ENCODE measurements at regions not wholly inside any gene's neighbourhood (a gene's known extent, or its start where the extent isn't known, plus 50 kb on each side); places are given as distances from the start of the nearest gene placed in this dataset.

DNA sequence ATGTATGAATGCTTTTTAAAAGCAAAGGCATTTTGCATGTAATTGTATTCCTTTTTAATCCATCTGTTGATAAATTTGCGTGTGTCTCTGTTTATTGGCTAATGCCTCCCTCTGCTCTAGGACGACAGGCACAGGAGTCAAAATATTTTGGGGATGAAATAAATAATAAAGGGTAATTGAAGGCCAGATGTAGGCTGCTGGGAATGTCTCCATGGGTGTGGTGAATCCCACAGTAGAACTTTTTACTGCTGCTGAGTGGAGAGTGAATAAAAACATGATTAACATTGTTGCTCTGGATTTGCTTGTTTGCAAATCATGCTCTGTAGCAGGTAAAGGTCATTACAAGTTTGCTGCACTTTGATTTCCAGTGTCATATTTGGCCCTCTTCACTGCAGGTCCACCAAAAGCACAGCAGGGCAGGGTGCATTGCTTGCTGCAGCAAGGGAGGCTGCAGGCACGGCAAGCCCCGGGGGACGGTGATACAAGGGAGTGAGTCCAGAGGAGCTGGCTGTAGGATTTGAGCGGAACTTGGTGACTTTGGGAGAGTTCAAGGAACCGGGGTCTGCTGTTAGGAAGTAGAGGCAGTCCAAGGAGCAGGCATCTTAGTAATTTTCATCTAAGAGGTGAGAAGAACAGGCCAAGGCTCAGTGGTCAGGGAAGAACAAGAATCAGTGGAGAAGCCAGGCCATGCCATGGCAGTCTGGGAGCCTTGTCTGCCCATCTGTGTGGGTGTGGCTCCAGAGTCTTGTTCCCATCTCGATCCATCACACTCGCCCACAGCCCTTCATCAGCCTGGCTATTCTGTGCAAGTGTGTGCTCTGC is 201.5 kb upstream of the RAB6C start:
- no peaks in the 10 kb centered on the region for H4K20me1 ChIP-seq (ENCODE audit: insufficient read depth, low read length)
- no peak overlapping the region for H3K27ac ChIP-seq (ENCODE audit: low read length)

DNA sequence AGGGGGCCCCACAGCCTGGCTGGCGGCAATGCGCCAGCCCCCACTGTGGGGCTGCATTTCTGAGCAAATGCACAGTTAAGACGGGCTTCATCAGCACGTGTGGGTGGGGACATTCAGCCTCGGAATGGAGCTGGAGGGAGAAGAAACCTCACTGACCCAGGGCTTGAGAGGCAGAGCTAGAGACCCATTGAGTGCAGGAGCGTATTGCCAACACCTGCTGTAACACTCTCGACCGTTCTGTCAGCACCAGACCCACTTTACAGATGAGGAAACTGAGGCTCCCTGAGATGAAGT is 200.9 kb upstream of the RAB6C start:
- H3K4me2 ChIP-seq (ENCODE audit: low read depth, low read length), result no peak overlapping the region
- no peak overlapping the region for H3K4me3 ChIP-seq (ENCODE audit: low read length)
- DNase-seq, result no peak
- TF ChIP-seq EZH2phosphoT487 (IDR thresholded peaks at IDR 0.05; ENCODE audit: low read length) (no peak), EZH2 (optimal IDR thresholded peaks at IDR 0.05; ENCODE audit: low read depth, low read length) (no peak)
- TF ChIP-seq, protein P1, sequence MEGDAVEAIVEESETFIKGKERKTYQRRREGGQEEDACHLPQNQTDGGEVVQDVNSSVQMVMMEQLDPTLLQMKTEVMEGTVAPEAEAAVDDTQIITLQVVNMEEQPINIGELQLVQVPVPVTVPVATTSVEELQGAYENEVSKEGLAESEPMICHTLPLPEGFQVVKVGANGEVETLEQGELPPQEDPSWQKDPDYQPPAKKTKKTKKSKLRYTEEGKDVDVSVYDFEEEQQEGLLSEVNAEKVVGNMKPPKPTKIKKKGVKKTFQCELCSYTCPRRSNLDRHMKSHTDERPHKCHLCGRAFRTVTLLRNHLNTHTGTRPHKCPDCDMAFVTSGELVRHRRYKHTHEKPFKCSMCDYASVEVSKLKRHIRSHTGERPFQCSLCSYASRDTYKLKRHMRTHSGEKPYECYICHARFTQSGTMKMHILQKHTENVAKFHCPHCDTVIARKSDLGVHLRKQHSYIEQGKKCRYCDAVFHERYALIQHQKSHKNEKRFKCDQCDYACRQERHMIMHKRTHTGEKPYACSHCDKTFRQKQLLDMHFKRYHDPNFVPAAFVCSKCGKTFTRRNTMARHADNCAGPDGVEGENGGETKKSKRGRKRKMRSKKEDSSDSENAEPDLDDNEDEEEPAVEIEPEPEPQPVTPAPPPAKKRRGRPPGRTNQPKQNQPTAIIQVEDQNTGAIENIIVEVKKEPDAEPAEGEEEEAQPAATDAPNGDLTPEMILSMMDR (IDR thresholded peaks at IDR 0.05; ENCODE audit: low read length), result no peak
- no peaks in the 10 kb centered on the region for H3K36me3 ChIP-seq (replicated peaks; ENCODE audit: insufficient read depth, low read length)
- H4K20me1 ChIP-seq (ENCODE audit: insufficient read depth, low read length), result no peaks in the 10 kb centered on the region
- no peak overlapping the region for H2AFZ ChIP-seq (ENCODE audit: low read length)
- no peak overlapping the region for H3K27ac ChIP-seq (ENCODE audit: low read length)
- H3K9me3 ChIP-seq (replicated peaks; ENCODE audit: insufficient read depth, low read length), result no peaks in the 10 kb centered on the region
- H3K27me3 ChIP-seq (replicated peaks; ENCODE audit: insufficient read depth, low read length), result no peaks in the 10 kb centered on the region
- no peaks in the 10 kb centered on the region for H3F3A ChIP-seq (ENCODE audit: insufficient read depth, low read length)
- no peaks in the 10 kb centered on the region for H3K9me2 ChIP-seq (replicated peaks; ENCODE audit: insufficient read depth, low read length)
- no peaks in the 10 kb centered on the region for H3K79me2 ChIP-seq (ENCODE audit: low read length)
- H3K4me1 ChIP-seq (ENCODE audit: low read length), result no peaks in the 10 kb centered on the region
- H3K9ac ChIP-seq (ENCODE audit: low read length), result no peak overlapping the region

More for the DNA sequence above, 201.5 kb upstream of the RAB6C start:
- Histone ChIP-seq H3K9me3 (replicated peaks; ENCODE audit: insufficient read depth, low read length) (no peaks in the 10 kb centered on the region), H3K9ac (ENCODE audit: low read length) (no peak overlapping the region), H3K4me3 (ENCODE audit: low read length) (no peak overlapping the region), H3K27me3 (replicated peaks; ENCODE audit: insufficient read depth, low read length) (no peaks in the 10 kb centered on the region), H3K4me1 (ENCODE audit: low read length) (no peaks in the 10 kb centered on the region), H3K4me2 (ENCODE audit: low read depth, low read length) (no peak overlapping the region), H3K36me3 (replicated peaks; ENCODE audit: insufficient read depth, low read length) (no peaks in the 10 kb centered on the region), H3F3A (ENCODE audit: insufficient read depth, low read length) (no peaks in the 10 kb centered on the region), H2AFZ (ENCODE audit: low read length) (no peak overlapping the region), H3K79me2 (ENCODE audit: low read length) (no peaks in the 10 kb centered on the region), H3K9me2 (replicated peaks; ENCODE audit: insufficient read depth, low read length) (no peaks in the 10 kb centered on the region)
- DNase-seq, result no peak
- TF ChIP-seq EZH2 (optimal IDR thresholded peaks at IDR 0.05; ENCODE audit: low read depth, low read length) (no peak), EZH2phosphoT487 (IDR thresholded peaks at IDR 0.05; ENCODE audit: low read length) (no peak)
- TF ChIP-seq, protein P1 (IDR thresholded peaks at IDR 0.05; ENCODE audit: low read length), result no peak

DNA sequence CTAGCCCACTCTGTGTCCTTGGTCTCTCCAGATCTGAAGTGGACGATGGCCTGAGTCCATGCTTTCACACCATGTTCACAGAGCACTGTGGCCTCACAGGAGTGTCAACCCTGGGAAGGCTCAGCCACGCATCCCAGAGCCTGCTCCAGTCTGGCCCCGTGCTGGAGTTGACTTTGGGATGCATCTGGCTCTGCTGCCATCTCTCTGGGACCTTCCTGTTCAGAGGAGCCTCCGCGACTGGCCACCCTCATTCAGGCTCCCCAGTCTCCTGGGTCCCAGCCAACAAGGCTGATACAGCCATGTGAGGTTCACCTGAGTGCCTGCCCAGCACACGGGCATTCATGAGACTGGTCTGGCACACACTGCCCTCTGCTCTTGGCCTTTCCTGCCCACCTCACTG is 199.7 kb upstream of the RAB6C start:
- Histone ChIP-seq H3K27ac (ENCODE audit: low read length) (no peak overlapping the region), H3K4me3 (ENCODE audit: low read length) (no peak overlapping the region), H3K27me3 (replicated peaks; ENCODE audit: insufficient read depth, low read length) (no peaks in the 10 kb centered on the region), H3K4me2 (ENCODE audit: low read depth, low read length) (no peak overlapping the region), H4K20me1 (ENCODE audit: insufficient read depth, low read length) (no peaks in the 10 kb centered on the region), H3K9ac (ENCODE audit: low read length) (no peak overlapping the region), H3F3A (ENCODE audit: insufficient read depth, low read length) (no peaks in the 10 kb centered on the region), H3K36me3 (replicated peaks; ENCODE audit: insufficient read depth, low read length) (no peaks in the 10 kb centered on the region), H2AFZ (ENCODE audit: low read length) (no peak overlapping the region), H3K79me2 (ENCODE audit: low read length) (no peaks in the 10 kb centered on the region), H3K4me1 (ENCODE audit: low read length) (no peaks in the 10 kb centered on the region), H3K9me2 (replicated peaks; ENCODE audit: insufficient read depth, low read length) (no peaks in the 10 kb centered on the region), H3K9me3 (replicated peaks; ENCODE audit: insufficient read depth, low read length) (no peaks in the 10 kb centered on the region)
- DNase-seq, result no peak
- TF ChIP-seq EZH2phosphoT487 (IDR thresholded peaks at IDR 0.05; ENCODE audit: low read length) (no peak), EZH2 (optimal IDR thresholded peaks at IDR 0.05; ENCODE audit: low read depth, low read length) (no peak)
- TF ChIP-seq, protein P1 (IDR thresholded peaks at IDR 0.05; ENCODE audit: low read length), result no peak
